Astrocyte of the spinal cord (primary cell): ENCODE measurements at regions not wholly inside any gene's neighbourhood (a gene's known extent, or its start where the extent isn't known, plus 50 kb on each side); places are given as distances from the start of the nearest gene placed in this dataset.

Source experiments
- DNase-seq: peaks from one replicate; pipeline ENCODE4 v3.0.0; 2011; ENCODE audit warnings: low read depth, low spot score
- H3K4me3 ChIP-seq: 2 replicates; pipeline ENCODE4 v1.5.1; 2011; ENCODE audit warnings: low read depth, mild to moderate bottlenecking, low read length, moderate library complexity
- CTCF ChIP-seq: IDR thresholded peaks from 2 replicates; pipeline ENCODE4 v1.5.1; 2012; ENCODE audit warnings: low read depth, mild to moderate bottlenecking, low read length, inconsistent platforms
- in situ Hi-C: cut with HindIII; loops from 2 replicates; pipeline ENCODE4 v1.10.0; 2017; ENCODE audit warnings: low sequenced_read_pairs

- DNase-seq = no peak
- in situ Hi-C loops = no loop called here
- no peak for TF ChIP-seq CTCF
- H3K4me3 ChIP-seq = no peak overlapping the region
Observed at GRCh38 chr10:9274206-9274755, 1219.8 kb downstream of the GATA3 start.

GRCh38 chr10:9275861-9276260 lies 1221.4 kb downstream of the GATA3 start:
- TF ChIP-seq CTCF = no peak
- DNase-seq = no peak
- in situ Hi-C loops = no loop called here
- H3K4me3 ChIP-seq = no peak overlapping the region

- in situ Hi-C loops = no loop called here
- no peak for TF ChIP-seq CTCF
- DNase-seq = no peak
- no peak overlapping the region for H3K4me3 ChIP-seq
Observed at GRCh38 chr10:9285690-9286089, 1231.2 kb downstream of the GATA3 start.

GRCh38 chr10:9289811-9290210 lies 1235.3 kb downstream of the GATA3 start:
- in situ Hi-C loops = no loop called here
- H3K4me3 ChIP-seq = no peak overlapping the region
- TF ChIP-seq CTCF = no peak
- DNase-seq = no peak

GRCh38 chr10:9291081-9291480 lies 1236.6 kb downstream of the GATA3 start:
- no peak for TF ChIP-seq CTCF
- in situ Hi-C loops = no loop called here
- H3K4me3 ChIP-seq = no peak overlapping the region
- DNase-seq = no peak

GRCh38 chr10:9294132-9294663 lies 1239.7 kb downstream of the GATA3 start:
- no peak for DNase-seq
- TF ChIP-seq CTCF = no peak
- in situ Hi-C loops = no loop called here
- H3K4me3 ChIP-seq = no peak overlapping the region

- TF ChIP-seq CTCF = no peak
- no peak for DNase-seq
- in situ Hi-C loops = no loop called here
- H3K4me3 ChIP-seq = no peak overlapping the region
Observed at GRCh38 chr10:9294865-9295264, 1240.4 kb downstream of the GATA3 start.
